HEK293T (cell line): ENCODE measurements at regions not wholly inside any gene's neighbourhood (a gene's known extent, or its start where the extent isn't known, plus 50 kb on each side); places are given as distances from the start of the nearest gene placed in this dataset.

ENCODE experiments used
- ARNT ChIP-seq: fragments of 450-650 bp; IDR thresholded peaks from 2 replicates; pipeline ENCODE4 v1.6.1; 2017; ENCODE audit warnings: mild to moderate bottlenecking
- FOXM1 ChIP-seq: fragments of 450-650 bp; IDR thresholded peaks from 2 replicates; pipeline ENCODE4 v1.6.1; 2017; ENCODE audit warnings: mild to moderate bottlenecking, borderline replicate concordance
- SP1 ChIP-seq: fragments of 450-650 bp; IDR thresholded peaks from 2 replicates; pipeline ENCODE4 v1.6.1; 2017
- TARDBP ChIP-seq: fragments of 450-650 bp; IDR thresholded peaks from 2 replicates; pipeline ENCODE4 v1.6.1; 2016

- TF ChIP-seq TARDBP (no peak), FOXM1 (no peak), SP1 (no peak), ARNT (no peak)
These were observed 544.3 kb downstream of the KCNT2 start for GRCh38 chr1:196063952-196064351.
